Muscle of back (tissue), 3 donors: ENCODE measurements at regions not wholly inside any gene's neighbourhood (a gene's known extent, or its start where the extent isn't known, plus 50 kb on each side); places are given as distances from the start of the nearest gene placed in this dataset.

Experiments
- DNase-seq, 3 donors: peaks; one replicate each; pipeline versions ENCODE4 v3.0.0 to v3.0.0-alpha.2; 2013

- no peak for DNase-seq
Measured at GRCh38 chr13:66071029-66071428, 1159.1 kb downstream of the PCDH9 start.

- DNase-seq = no peak
Measured at GRCh38 chr13:66069570-66069969, 1160.6 kb downstream of the PCDH9 start.

DNA sequence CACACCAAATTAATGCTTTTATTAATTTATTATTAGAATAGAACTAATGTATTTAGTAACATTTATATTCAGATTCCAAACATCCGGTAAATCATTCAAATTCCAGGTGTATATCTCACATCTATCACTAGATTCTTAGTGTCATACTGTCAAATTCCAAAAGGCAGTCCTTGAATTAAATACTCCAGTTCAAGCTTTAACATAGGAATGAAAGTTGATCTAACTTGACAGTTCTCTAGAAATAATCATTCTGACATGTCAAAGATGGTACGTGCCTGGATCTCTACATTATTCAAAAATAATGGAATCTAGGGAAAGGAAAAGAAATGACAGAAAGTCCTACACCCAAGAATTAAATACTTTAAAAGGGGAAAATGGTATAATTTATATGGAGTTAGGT, 1161.5 kb downstream of the PCDH9 start:
- DNase-seq = no peak

DNA sequence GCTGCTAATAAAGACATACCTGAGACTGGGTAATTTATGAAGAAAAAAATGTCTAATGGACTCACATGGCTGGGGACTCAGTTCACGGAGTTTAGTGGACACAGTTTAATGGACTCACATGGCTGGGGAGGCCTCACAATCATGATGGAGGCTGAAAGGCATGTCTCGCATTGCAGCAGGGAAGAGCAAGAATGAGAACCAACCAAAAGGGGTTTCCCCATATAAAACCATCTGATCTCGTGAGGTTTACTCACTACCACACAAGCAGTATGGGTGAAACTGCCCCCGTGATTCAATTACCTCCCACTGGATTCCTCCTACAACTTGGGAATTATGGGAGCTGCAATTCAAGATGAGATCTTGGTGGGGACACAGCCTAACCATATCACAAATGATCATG, 1181.2 kb downstream of the PCDH9 start:
- no peak for DNase-seq

DNA sequence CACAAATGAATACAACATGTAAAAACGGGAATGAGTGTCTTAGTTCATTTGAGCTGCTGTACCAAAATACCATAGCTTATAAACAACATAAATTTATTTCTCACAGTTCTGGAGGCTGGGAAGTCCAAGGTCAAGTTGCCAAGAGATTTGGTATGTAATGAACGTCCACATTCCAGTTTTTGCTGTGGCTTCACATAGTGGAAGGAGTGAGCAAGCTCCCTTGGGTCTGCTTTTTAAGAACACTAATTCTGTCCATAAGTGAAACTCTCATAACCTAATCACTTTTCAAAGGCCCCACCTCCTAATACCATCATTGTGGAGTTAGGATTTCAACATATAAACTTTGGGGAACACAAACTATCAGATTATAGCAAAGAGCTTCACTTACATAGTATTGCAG, 1189.6 kb downstream of the PCDH9 start:
- no peak for DNase-seq

DNA sequence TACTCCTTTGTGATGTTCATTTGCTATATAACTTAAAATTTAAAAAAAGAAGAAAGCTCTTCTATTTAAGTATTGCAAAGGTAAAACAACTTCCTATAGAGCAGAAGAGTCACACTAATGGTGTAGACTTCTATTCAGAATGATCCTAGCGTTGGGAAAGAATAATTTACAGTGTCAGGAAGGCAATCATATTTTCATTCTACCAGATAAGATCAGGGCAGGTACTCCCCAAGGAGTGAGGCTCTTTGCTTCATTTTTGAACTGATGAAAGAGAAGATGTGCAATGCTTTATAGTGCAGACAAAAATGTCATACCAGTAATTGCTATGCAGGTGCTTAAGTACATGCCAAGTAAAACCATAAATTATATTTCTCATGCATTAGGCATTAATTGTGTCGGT, 1193.0 kb downstream of the PCDH9 start:
- DNase-seq = no peak

DNA sequence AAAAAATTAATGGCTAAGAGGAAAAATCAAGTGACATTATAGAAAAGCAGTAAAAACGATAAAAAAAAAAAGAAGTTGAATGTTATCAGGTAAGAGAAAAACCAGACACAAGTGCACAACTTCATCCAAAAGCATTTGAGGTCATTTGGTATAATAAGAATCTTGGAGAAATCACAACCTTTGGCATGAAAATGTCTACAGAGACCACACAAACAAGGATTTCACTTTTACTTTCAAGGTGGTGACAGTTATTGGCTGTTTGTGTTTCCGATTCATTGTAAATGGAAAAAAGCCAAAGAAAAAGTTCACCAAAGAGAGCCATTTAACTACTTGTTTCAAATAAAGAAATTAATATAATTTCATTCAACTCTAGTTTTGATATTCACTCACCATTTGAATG, 1193.5 kb downstream of the PCDH9 start:
- DNase-seq = peak; percentile 2 to 44 (median 25)

DNA sequence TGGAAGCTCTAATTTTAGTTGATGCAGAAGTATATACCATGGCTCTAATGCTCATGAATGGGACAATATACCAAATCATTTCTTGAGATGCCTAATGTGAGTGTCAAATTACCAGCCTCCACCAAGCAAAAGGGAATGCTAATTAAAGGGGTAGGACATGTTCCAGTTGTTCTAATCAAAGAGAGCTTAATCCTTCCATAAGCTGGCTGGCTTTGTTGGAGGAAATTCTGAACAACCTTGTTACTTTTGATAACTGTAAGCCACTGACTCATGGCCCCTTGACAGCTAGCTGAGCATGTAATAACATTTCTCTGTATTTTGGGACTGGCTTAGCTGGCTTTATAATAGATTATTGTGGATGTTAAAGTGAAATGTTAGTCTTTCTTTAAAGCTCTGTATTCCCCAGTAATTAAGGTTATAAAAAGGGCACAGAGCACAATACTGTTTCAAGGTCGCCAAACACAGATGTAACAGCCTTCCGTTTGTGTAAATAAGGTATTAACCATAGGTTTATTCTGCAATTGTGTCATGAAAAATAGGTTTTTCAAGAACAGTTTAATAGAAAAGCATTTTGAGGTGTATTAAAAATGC, 1194.0 kb downstream of the PCDH9 start:
- peak in 2 of 3 donors; percentile 4 to 22 for DNase-seq

DNA sequence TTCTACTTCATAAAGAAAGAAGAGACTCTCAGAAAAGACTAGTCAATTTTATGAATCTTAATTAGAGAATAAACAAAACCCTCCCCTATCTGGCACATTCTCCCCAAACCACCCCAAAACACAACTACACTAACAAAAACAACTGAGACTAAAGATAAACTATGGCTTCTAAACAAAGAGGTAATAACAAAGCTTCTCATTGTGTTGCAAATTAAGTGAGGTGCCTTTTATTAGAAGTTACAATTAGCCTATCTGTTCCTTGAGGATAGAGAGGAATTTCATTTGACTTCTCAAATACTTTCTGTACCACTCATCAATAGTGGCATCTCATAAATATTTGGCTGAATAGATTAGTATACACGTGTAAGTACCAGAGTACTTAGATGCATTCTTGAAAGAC, 1196.2 kb downstream of the PCDH9 start:
- no peak for DNase-seq

DNA sequence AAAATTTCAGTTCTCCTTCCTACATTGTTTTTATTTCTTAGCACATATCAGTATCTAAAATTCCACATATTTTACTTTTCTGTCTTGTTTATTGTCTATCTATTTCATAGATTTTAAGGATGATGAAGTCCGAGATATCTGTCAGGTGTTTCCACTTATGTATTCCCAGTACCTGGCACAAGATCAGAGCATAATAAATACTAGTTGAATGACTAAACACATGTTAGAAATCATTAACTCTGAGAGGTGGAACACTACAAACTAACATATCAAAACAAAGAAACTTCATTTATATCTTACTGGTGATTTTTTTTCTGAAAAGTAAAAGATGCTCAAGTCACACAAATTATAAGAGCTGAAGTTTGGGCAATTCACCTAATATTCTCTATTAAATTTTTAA, 1208.3 kb downstream of the PCDH9 start:
- DNase-seq = no peak

- no peak for DNase-seq
Measured at GRCh38 chr13:66014771-66015170, 1215.4 kb downstream of the PCDH9 start.

DNA sequence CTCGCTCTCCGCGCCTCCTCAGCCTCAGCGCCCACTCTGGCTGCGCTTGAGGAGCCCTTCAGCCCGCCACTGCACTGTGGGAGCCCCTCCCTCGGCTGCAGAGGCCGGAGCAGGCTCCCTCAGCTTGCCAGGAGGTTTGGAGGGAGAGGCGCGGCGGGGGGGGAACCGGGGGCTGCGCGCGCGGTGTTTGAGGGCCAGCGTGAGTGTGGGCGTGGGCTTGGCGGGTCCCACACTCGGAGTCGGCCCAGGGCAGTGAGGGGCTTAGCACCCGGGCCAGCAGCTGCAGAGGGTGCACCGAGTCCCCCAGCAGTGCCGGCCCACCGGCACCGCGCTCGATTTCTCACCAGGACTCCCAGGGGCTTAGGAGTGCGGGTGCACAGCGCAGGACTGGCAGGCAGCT, 1220.9 kb downstream of the PCDH9 start:
- no peak for DNase-seq

DNA sequence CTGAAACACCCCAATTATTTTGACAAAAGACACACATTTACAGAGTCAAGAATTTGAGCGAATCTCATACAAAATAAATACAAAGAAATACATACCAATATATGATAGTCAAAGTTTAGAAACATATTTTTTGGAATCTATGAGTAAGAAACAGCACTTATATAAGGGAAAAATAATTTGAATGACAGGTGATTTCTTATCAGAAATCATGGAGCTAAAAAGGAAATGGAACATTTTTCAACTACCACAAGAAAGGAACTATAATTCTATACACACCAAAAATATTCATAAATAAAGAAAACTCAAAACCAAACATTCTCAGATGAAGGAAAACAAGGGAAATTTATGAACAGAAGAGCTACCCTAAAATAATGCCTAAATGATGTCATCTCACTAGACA, 1226.6 kb downstream of the PCDH9 start:
- no peak for DNase-seq

GRCh38 chr13:66001140-66001539, 1229.0 kb downstream of the PCDH9 start:
- DNase-seq = no peak

DNA sequence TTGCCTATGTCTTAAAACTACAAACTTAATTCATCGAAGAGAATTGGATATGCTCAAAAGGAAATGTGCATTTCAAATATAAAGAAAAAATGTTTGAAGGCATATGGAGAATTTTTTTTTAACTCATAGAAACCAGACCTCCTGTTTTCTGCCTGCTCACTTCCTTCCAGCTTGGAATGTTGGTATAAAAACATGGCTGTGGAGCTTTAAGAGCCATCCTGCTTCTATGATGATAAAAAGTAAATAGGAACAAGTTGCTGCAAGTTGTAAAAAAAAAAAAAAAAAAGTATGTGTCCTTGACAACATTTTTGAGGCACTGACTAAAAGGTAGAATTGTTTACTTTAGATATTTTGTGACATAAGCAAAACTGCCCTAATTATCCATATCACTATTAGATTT, 1230.7 kb downstream of the PCDH9 start:
- DNase-seq = no peak

DNA sequence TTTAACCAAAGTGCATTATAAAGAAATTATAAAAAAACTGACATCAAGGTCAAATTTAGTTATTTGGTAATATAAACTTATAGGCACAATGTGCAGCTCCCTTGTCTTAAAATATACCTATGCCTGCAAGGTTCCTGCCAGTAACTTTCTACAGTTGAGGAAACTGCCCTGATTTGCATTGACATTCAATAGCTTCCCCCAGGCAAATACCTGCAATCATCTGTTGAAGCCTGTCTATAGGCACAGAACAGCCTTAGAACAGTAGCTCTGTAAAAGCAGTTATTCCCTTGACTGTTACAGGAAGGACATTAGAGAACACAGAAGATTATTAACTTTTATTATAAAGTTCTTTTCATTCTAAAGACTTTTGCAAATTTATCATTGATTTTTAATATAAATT, 1239.5 kb downstream of the PCDH9 start:
- no peak for DNase-seq

DNA sequence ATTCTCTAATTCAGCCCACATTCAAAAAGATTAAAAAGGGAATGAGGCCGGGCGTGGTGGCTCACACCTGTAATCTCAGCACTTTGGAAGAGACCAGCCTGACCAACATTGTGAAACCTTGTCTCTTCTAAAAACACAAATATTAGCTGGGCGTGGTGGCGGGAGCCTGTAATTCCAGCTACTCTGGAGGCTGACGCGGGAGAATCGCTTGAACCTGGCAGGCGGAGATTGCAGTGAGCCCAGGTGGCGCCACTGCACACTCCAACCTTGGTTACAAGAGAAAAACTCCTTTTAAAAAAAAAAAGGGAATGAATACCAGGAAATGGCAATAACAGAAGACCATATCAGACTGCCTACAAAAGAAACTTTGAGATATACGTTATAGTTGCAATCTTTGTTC, 1244.5 kb downstream of the PCDH9 start:
- no peak for DNase-seq

DNA sequence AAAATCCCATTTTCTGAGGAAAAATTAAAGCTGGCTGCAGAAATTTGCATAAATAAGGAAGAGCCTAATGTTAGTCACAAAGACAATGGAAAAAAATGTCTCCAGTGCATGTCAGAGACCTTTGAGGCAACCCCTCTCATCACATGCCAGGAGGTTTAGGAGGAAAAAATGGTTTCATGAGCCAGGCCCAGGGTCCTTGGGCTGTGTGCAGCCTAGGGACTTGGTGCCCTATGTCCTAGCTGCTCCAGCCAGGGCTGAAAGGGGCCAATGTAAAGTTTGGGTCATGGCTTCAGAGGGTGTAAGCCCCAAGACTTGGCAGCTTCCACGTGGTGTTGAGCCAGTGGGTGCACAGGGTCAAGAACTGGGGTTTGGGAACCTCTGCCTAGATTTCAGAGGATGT, 1252.6 kb downstream of the PCDH9 start:
- no peak for DNase-seq

- DNase-seq = no peak
Measured at GRCh38 chr13:65971541-65971940, 1258.6 kb downstream of the PCDH9 start.

DNA sequence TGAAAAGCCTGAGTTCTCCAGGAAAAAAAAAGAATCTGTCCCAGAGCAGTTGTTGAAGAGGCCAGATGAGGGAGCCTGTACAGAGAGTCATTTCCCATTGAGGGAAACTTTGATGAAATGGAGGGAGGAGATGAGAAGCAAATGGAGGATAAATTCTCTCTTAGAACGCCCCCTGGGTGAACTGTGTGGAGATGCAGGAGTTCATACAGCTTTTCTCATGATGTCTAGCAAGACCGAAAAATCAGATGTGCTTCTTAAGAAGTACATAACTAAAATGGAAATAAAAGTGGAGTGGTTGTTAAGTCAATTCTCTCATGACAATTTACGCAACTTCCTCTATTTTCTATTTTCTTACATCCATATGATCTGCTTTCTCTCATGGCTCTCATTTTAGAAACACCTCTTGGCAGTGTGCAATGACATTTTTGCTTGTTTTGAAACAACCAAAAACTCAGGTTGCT, 1263.1 kb downstream of the PCDH9 start:
- DNase-seq = no peak

GRCh38 chr13:65965501-65965900, 1264.6 kb downstream of the PCDH9 start:
- DNase-seq = no peak

DNA sequence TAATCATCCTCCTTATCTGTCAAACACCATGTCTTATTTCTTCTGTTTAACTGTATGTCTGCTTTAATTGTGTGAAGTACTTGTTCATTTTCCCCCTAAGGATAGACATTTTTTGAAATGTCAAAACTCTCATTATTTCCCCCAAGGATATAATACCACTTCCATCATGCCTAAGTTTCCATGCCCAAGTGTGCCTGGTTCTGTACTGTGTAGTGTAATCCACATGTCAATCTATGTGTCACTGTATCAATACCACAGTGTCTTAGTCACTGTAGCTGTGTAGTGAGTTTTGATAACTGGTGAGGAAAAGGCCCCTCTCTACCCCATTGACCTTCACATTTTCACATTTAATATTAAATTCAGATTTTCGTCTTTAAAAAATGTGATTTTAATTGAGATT, 1265.5 kb downstream of the PCDH9 start:
- no peak for DNase-seq

DNA sequence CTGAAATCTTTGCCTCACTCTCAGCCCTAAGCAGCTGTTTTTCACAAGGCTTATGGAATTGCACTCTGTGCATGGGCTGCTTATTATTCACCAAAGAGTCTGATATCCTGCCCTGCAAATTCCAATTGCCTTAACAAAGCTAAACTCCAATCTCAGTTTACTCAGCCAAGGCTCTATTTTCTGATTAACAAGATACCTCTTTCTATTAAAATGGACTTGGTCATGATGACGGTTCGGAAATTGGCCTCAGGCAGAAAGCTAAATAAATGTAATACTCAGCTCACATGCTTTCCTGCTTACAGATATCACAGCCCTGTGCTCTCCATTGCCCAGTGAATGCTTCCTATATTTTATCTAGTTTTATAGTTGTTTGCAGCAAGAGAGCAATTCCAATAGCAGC, 1270.8 kb downstream of the PCDH9 start:
- no peak for DNase-seq

- DNase-seq = no peak
Measured at GRCh38 chr13:65946387-65946786, 1283.7 kb downstream of the PCDH9 start.

DNA sequence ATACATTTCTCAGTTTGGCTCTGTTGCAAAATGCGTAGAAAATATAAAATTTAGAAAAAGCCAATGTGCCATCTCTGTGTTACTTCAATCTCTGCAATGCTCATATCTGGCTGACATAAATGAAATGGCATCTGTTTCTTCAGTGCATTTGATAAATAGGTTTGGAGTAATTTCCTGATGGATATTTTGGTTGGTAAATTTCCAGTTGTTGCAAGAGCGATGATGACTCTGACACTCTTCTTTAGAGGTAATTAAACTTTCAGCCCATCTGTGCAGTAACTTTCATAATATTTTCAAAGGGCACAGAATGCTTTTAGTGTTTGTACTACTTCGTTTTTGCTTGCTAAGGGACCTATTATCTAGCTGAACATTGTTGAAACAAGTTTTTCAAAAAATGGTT, 1286.4 kb downstream of the PCDH9 start:
- no peak for DNase-seq
